Natural killer cell (primary cell): ENCODE measurements at regions not wholly inside any gene's neighbourhood (a gene's known extent, or its start where the extent isn't known, plus 50 kb on each side); places are given as distances from the start of the nearest gene placed in this dataset.

ENCODE experiments used
- ATAC-seq, 3 donors: fragments of 150-1000 bp in 2 of 3; fragments of 200-7000 bp in 1 of 3; cut with Tn5 transposase; 1 replicate in 1 of 3; 2 replicates in 2 of 3; pipeline ENCODE4 v1.10.0; 2021; ENCODE audit warnings: mild to moderate bottlenecking in 2 of 3, moderate library complexity in 2 of 3
- DNase-seq, 2 donors: peaks; one replicate each; pipeline versions ENCODE4 v3.0.0 to v3.0.0-alpha.2; 2013 to 2021; ENCODE audit warnings: mixed read lengths in 1 of 2
- H3K27ac ChIP-seq: one replicate; pipeline ENCODE4 v1.5.1; 2013; ENCODE audit warnings: mild to moderate bottlenecking, low read length
- H3K27me3 ChIP-seq: one replicate; pipeline ENCODE4 v1.6.1; 2013; ENCODE audit warnings: low read length; ENCODE audit not compliant: control insufficient read depth, insufficient read depth
- H3K36me3 ChIP-seq: one replicate; pipeline ENCODE4 v1.6.1; 2013; ENCODE audit warnings: low read length; ENCODE audit not compliant: control insufficient read depth, insufficient read depth
- H3K4me1 ChIP-seq: one replicate; pipeline ENCODE4 v1.6.1; 2013; ENCODE audit warnings: low read length; ENCODE audit not compliant: control insufficient read depth, insufficient read depth
- H3K4me3 ChIP-seq: one replicate; pipeline ENCODE4 v1.5.1; 2013; ENCODE audit warnings: low read length
- H3K9me3 ChIP-seq: one replicate; pipeline ENCODE4 v1.6.1; 2013; ENCODE audit warnings: low read length; ENCODE audit not compliant: control insufficient read depth, insufficient read depth
- H3K27ac Mint-ChIP-seq, 2 donors: one replicate each; pipeline ENCODE4 v1.8.0; 2022; ENCODE audit warnings: mild to moderate bottlenecking in 2 of 2, mixed read lengths in 2 of 2, moderate library complexity in 1 of 2
- H3K27me3 Mint-ChIP-seq, 2 donors: one replicate each; pipeline ENCODE4 v1.8.0; 2022; ENCODE audit warnings: low read depth in 2 of 2, mixed read lengths in 2 of 2
- H3K36me3 Mint-ChIP-seq: one replicate; pipeline ENCODE4 v1.8.0; 2022; ENCODE audit warnings: mixed read lengths
- H3K4me1 Mint-ChIP-seq, 2 donors: one replicate each; pipeline ENCODE4 v1.8.0; 2022; ENCODE audit warnings: mixed read lengths in 2 of 2
- H3K4me3 Mint-ChIP-seq: one replicate; pipeline ENCODE4 v1.8.0; 2022; ENCODE audit warnings: mild to moderate bottlenecking, moderate library complexity, mixed read lengths
- H3K9me3 Mint-ChIP-seq, 2 donors: one replicate each; pipeline ENCODE4 v1.8.0; 2022; ENCODE audit warnings: mixed read lengths in 2 of 2
- WGBS: methylation state at CpG from one replicate; pipeline ENCODE4 v1.1.7; 2013; ENCODE audit warnings: missing lambda C conversion rate; ENCODE audit not compliant: insufficient coverage; 5-methylcytosine and 5-hydroxymethylcytosine counted together
- intact Hi-C: fragments of 100-400 bp; cut with micrococcal nuclease; formaldehyde crosslinking; loops from one replicate; pipeline ENCODE4 v1.14.2; 2022
- TF ChIP-seq, protein P1 (sequence below): fragments of 200-600 bp; IDR thresholded peaks from one replicate; pipeline ENCODE4 v1.8.0; 2022; ENCODE audit warnings: antibody characterized with exemption

DNA sequence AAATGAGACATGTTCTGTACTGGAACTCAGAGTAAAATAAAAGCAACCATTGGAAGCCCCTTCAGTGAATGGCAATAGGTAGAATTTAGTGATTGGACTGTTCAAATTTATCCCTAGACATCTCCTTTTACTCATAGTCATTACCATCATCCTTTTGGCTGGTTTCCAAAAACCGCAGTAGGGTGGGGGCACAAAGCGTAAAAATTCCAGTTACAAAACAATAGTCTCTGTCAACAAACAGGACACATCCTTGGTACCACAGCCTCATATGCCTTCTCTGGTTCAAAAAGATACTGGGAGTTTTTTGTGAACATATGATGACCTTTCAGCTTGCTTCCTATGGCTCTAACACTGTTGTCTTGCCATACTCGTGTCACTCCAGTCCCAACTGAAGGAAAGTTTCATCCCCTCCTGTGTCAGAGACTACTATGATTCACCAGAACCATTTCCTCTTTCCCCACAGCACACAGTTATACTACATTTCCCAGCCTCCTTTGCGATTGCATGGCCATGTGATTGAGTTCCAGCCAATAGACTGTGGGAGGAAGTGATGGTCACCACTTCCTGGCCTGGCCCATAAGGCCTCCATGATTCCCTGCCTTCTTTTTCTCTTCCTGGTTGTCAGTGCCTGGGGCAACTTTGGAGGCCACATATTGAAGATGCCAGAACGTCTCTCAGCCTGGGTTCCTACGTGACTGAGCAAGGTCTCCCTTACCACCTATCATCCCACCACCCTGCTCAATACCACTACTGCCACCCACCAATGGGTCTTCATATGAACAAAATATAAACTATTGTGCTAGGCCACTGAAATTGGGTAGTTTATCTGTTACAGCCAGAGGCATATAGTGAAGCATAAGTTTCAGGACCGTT lies 162.4 kb downstream of the ID4 start:
- TF ChIP-seq, protein P1, sequence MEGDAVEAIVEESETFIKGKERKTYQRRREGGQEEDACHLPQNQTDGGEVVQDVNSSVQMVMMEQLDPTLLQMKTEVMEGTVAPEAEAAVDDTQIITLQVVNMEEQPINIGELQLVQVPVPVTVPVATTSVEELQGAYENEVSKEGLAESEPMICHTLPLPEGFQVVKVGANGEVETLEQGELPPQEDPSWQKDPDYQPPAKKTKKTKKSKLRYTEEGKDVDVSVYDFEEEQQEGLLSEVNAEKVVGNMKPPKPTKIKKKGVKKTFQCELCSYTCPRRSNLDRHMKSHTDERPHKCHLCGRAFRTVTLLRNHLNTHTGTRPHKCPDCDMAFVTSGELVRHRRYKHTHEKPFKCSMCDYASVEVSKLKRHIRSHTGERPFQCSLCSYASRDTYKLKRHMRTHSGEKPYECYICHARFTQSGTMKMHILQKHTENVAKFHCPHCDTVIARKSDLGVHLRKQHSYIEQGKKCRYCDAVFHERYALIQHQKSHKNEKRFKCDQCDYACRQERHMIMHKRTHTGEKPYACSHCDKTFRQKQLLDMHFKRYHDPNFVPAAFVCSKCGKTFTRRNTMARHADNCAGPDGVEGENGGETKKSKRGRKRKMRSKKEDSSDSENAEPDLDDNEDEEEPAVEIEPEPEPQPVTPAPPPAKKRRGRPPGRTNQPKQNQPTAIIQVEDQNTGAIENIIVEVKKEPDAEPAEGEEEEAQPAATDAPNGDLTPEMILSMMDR, result no peak
- WGBS, result 77% methylated on average over 7 of the region's 7 CpGs
- Mint-ChIP-seq H3K4me1 (peaks cover 0 to 5% of the 10 kb centered on the region in 2 donors), H3K27me3 (peaks cover 11 to 36% of the 10 kb centered on the region in 2 donors), H3K9me3 (peaks cover 3 to 4% of the 10 kb centered on the region in 2 donors), H3K27ac (no peak overlapping the region), H3K4me3 (no peak overlapping the region), H3K36me3 (peaks cover 6% of the 10 kb centered on the region)
- no peak overlapping the region for H3K27ac ChIP-seq
- intact Hi-C loops, result no loop called here
- H3K4me3 ChIP-seq, result no peak overlapping the region
- DNase-seq, result peak in 1 of 2 donors; percentile 4
- peak in 2 of 3 donors; percentile 41 to 50 for ATAC-seq
- no peaks in the 10 kb centered on the region for H3K4me1 ChIP-seq
- no peaks in the 10 kb centered on the region for H3K36me3 ChIP-seq
- H3K27me3 ChIP-seq, result no peaks in the 10 kb centered on the region
- H3K9me3 ChIP-seq, result no peaks in the 10 kb centered on the region

GRCh38 chr6:20001286-20001685 lies 164.1 kb downstream of the ID4 start:
- H3K4me1 ChIP-seq, result no peaks in the 10 kb centered on the region
- no peak overlapping the region for H3K4me3 ChIP-seq
- DNase-seq (no peak), ATAC-seq (no peak)
- H3K9me3 ChIP-seq, result no peaks in the 10 kb centered on the region
- Mint-ChIP-seq H3K4me3 (no peak overlapping the region), H3K4me1 (peaks cover 0 to 5% of the 10 kb centered on the region in 2 donors), H3K27ac (no peak overlapping the region), H3K36me3 (peaks cover 6% of the 10 kb centered on the region), H3K27me3 (peaks cover 3 to 28% of the 10 kb centered on the region in 2 donors), H3K9me3 (peaks cover 3 to 4% of the 10 kb centered on the region in 2 donors)
- H3K36me3 ChIP-seq, result no peaks in the 10 kb centered on the region
- no peaks in the 10 kb centered on the region for H3K27me3 ChIP-seq
- no peak overlapping the region for H3K27ac ChIP-seq
- TF ChIP-seq, protein P1, result no peak
- intact Hi-C loops, result no loop called here
- WGBS, result 87% methylated on average over 4 of the region's 4 CpGs

DNA sequence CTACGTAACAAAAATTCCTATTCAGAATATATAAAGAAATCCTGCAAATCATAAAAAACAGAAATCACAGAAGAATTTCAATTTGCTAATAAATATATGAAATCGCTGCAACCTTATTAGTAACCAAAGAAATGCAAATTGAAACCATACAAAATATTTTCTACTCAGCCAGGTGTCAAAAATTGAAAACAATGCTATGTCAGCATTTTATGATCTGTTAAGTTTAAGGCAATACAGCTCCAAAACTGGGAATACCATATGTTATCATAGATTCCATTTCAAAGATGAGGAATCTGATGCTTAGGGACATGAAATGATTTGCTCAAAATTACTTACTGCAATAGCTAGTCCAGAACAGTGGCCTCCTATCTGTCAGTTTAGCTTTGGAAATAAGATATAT lies 168.9 kb downstream of the ID4 start:
- DNase-seq (no peak), ATAC-seq (no peak)
- Mint-ChIP-seq H3K27ac (no peak overlapping the region), H3K4me1 (no peaks in the 10 kb centered on the region), H3K27me3 (peaks cover 10 to 50% of the 10 kb centered on the region in 2 donors), H3K4me3 (no peak overlapping the region), H3K9me3 (no peaks in the 10 kb centered on the region), H3K36me3 (no peaks in the 10 kb centered on the region)
- Histone ChIP-seq H3K27me3 (no peaks in the 10 kb centered on the region), H3K4me1 (no peaks in the 10 kb centered on the region), H3K27ac (no peak overlapping the region), H3K4me3 (no peak overlapping the region), H3K36me3 (no peaks in the 10 kb centered on the region), H3K9me3 (no peaks in the 10 kb centered on the region)
- TF ChIP-seq, protein P1, result no peak
- no CpG with 5 or more reads among the region's 2 CpGs for WGBS
- intact Hi-C loops, result no loop called here
